Stomach (tissue), 4 donors: ENCODE measurements at regions not wholly inside any gene's neighbourhood (a gene's known extent, or its start where the extent isn't known, plus 50 kb on each side); places are given as distances from the start of the nearest gene placed in this dataset.

Experiments
- POLR2A ChIP-seq, 4 donors: fragments of 450-650 bp; IDR thresholded peaks; one replicate each; pipeline ENCODE4 v1.6.1; 2016; ENCODE audit warnings: antibody characterized with exemption in 4 of 4, control low read depth in 2 of 4, mild to moderate bottlenecking in 1 of 4, moderate library complexity in 1 of 4
- TF ChIP-seq, protein P1 (sequence below), 7 experiments: fragments of 450-650 bp in 4 of 7; fragments of 200-600 bp in 3 of 7; sonication (generic) in 3 of 7; IDR thresholded peaks; one replicate each; pipeline ENCODE4 v1.5.1; 2016 to 2019; ENCODE audit warnings: antibody characterized with exemption in 7 of 7, control low read depth in 2 of 7, mild to moderate bottlenecking in 1 of 7

- TF ChIP-seq, protein P1, sequence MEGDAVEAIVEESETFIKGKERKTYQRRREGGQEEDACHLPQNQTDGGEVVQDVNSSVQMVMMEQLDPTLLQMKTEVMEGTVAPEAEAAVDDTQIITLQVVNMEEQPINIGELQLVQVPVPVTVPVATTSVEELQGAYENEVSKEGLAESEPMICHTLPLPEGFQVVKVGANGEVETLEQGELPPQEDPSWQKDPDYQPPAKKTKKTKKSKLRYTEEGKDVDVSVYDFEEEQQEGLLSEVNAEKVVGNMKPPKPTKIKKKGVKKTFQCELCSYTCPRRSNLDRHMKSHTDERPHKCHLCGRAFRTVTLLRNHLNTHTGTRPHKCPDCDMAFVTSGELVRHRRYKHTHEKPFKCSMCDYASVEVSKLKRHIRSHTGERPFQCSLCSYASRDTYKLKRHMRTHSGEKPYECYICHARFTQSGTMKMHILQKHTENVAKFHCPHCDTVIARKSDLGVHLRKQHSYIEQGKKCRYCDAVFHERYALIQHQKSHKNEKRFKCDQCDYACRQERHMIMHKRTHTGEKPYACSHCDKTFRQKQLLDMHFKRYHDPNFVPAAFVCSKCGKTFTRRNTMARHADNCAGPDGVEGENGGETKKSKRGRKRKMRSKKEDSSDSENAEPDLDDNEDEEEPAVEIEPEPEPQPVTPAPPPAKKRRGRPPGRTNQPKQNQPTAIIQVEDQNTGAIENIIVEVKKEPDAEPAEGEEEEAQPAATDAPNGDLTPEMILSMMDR (IDR thresholded peaks at IDR 0.05), result no peak
- no peak for TF ChIP-seq POLR2A (IDR thresholded peaks at IDR 0.05)
These were observed 406.8 kb upstream of the HTR2A start for GRCh38 chr13:47303626-47304025.
